HepG2 (cell line): ENCODE measurements at regions not wholly inside any gene's neighbourhood (a gene's known extent, or its start where the extent isn't known, plus 50 kb on each side); places are given as distances from the start of the nearest gene placed in this dataset.

ENCODE experiments used
- ELF4 ChIP-seq: sonication (generic); formaldehyde crosslinking; IDR thresholded peaks from 2 replicates; pipeline ENCODE4 v1.5.0; 2020; ENCODE audit warnings: missing genetic modification reagents, mild to moderate bottlenecking, moderate library complexity, borderline replicate concordance
- KLF13 ChIP-seq: sonication (generic); formaldehyde crosslinking; IDR thresholded peaks from 2 replicates; pipeline ENCODE4 v1.4.0; 2020; ENCODE audit warnings: mild to moderate bottlenecking, missing genetic modification reagents
- PAX8 ChIP-seq: sonication (generic); formaldehyde crosslinking; IDR thresholded peaks from 2 replicates; pipeline ENCODE4 v1.8.0; 2022; ENCODE audit warnings: mild to moderate bottlenecking, missing genetic modification reagents, borderline replicate concordance
- TARDBP ChIP-seq: sonication (generic); formaldehyde crosslinking; IDR thresholded peaks from 2 replicates; pipeline ENCODE4 v1.8.0; 2022; ENCODE audit warnings: mild to moderate bottlenecking, missing genetic modification reagents
- TCF7L2 ChIP-seq: IDR thresholded peaks from 2 replicates; pipeline ENCODE4 v1.6.1; 2011; ENCODE audit warnings: mild to moderate bottlenecking, low read depth, low read length, moderate library complexity
- ZBTB7A ChIP-seq: sonication (generic); formaldehyde crosslinking; IDR thresholded peaks from 2 replicates; pipeline ENCODE4 v1.8.0; 2022; ENCODE audit warnings: mild to moderate bottlenecking, missing genetic modification reagents
- TF ChIP-seq, protein P1 (sequence below): sonication (generic); formaldehyde crosslinking; IDR thresholded peaks from 2 replicates; pipeline ENCODE4 v1.4.0; 2020; ENCODE audit warnings: missing genetic modification reagents, mild to moderate bottlenecking, borderline replicate concordance

GRCh38 chr4:117889978-117890377 is 144.3 kb upstream of the NDST3 start:
- TF ChIP-seq TCF7L2: no peak
- TF ChIP-seq ZBTB7A (CRISPR knock-in tag): no peak
- no peak for TF ChIP-seq TARDBP (CRISPR knock-in tag)
- no peak for TF ChIP-seq PAX8 (CRISPR knock-in tag)
- TF ChIP-seq, protein P1, sequence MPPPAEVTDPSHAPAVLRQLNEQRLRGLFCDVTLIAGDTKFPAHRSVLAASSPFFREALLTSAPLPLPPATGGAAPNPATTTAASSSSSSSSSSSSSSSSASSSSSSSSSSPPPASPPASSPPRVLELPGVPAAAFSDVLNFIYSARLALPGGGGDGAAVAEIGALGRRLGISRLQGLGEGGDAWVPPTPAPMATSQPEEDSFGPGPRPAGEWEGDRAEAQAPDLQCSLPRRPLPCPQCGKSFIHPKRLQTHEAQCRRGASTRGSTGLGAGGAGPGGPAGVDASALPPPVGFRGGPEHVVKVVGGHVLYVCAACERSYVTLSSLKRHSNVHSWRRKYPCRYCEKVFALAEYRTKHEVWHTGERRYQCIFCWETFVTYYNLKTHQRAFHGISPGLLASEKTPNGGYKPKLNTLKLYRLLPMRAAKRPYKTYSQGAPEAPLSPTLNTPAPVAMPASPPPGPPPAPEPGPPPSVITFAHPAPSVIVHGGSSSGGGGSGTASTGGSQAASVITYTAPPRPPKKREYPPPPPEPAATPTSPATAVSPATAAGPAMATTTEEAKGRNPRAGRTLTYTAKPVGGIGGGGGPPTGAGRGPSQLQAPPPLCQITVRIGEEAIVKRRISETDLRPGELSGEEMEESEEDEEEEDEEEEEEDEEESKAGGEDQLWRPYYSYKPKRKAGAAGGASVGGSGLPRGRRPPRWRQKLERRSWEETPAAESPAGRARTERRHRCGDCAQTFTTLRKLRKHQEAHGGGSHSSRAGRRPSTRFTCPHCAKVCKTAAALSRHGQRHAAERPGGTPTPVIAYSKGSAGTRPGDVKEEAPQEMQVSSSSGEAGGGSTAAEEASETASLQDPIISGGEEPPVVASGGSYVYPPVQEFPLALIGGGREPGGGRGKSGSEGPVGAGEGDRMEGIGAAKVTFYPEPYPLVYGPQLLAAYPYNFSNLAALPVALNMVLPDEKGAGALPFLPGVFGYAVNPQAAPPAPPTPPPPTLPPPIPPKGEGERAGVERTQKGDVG (CRISPR knock-in tag): no peak
- TF ChIP-seq KLF13 (CRISPR knock-in tag): no peak
- TF ChIP-seq ELF4 (CRISPR knock-in tag): no peak
